Suprapubic skin (tissue), 3 donors: ENCODE measurements at regions not wholly inside any gene's neighbourhood (a gene's known extent, or its start where the extent isn't known, plus 50 kb on each side); places are given as distances from the start of the nearest gene placed in this dataset.

Source experiments
- POLR2AphosphoS5 ChIP-seq, 3 donors: sonication (generic); formaldehyde crosslinking; IDR thresholded peaks; one replicate each; pipeline ENCODE4 v1.6.1; 2017; ENCODE audit warnings: antibody characterized with exemption in 3 of 3
- TF ChIP-seq, protein P1 (sequence below), 2 donors: fragments of 200-600 bp in 1 of 2; fragments of 450-650 bp in 1 of 2; sonication (generic) in 1 of 2; IDR thresholded peaks; one replicate each; pipeline ENCODE4 v1.5.1; 2016 to 2019; ENCODE audit warnings: antibody characterized with exemption in 2 of 2, mild to moderate bottlenecking in 1 of 2, moderate library complexity in 1 of 2

DNA sequence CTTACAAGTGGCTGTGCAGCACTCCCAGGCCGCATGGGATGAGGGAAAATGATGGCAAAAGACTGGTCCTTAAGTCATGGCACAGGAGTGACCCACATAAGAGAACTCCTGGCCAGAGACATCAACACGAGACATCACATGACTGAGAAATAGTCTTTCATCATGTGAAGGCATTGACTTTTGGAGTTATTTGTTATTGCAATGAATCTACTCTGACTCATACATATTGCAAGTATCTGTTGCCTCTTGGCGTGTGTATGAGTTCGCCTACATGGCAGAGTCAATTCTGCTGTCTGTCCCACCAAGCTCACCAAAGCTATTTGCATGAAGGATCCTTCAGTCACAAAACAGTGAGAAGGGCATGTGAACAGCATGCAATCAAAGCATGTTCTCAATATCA is 59.7 kb upstream of the HABP2 start:
- TF ChIP-seq, protein P1, sequence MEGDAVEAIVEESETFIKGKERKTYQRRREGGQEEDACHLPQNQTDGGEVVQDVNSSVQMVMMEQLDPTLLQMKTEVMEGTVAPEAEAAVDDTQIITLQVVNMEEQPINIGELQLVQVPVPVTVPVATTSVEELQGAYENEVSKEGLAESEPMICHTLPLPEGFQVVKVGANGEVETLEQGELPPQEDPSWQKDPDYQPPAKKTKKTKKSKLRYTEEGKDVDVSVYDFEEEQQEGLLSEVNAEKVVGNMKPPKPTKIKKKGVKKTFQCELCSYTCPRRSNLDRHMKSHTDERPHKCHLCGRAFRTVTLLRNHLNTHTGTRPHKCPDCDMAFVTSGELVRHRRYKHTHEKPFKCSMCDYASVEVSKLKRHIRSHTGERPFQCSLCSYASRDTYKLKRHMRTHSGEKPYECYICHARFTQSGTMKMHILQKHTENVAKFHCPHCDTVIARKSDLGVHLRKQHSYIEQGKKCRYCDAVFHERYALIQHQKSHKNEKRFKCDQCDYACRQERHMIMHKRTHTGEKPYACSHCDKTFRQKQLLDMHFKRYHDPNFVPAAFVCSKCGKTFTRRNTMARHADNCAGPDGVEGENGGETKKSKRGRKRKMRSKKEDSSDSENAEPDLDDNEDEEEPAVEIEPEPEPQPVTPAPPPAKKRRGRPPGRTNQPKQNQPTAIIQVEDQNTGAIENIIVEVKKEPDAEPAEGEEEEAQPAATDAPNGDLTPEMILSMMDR (IDR thresholded peaks at IDR 0.05): no peak
- peak in 2 of 3 donors; percentile 23 to 66 for TF ChIP-seq POLR2AphosphoS5 (IDR thresholded peaks at IDR 0.05)
